Cardiac fibroblast (primary cell): ENCODE measurements at regions not wholly inside any gene's neighbourhood (a gene's known extent, or its start where the extent isn't known, plus 50 kb on each side); places are given as distances from the start of the nearest gene placed in this dataset.

Experiments
- DNase-seq, 2 donors: peaks; one replicate each; pipeline versions ENCODE4 v3.0.0 to v3.0.0-alpha.2; 2010; ENCODE audit warnings: low read depth in 2 of 2
- H3K4me3 ChIP-seq, 2 donors: replicated peaks in 1 of 2; 1 replicate in 1 of 2; 2 replicates in 1 of 2; pipeline ENCODE4 v1.5.1; 2011; ENCODE audit warnings: low read depth in 2 of 2, low read length in 2 of 2, mild to moderate bottlenecking in 2 of 2, moderate library complexity in 1 of 2
- TF ChIP-seq, protein P1 (sequence below): IDR thresholded peaks from one replicate; pipeline ENCODE4 v1.5.1; 2011; ENCODE audit warnings: low read depth, mild to moderate bottlenecking, low read length, inconsistent platforms

DNA sequence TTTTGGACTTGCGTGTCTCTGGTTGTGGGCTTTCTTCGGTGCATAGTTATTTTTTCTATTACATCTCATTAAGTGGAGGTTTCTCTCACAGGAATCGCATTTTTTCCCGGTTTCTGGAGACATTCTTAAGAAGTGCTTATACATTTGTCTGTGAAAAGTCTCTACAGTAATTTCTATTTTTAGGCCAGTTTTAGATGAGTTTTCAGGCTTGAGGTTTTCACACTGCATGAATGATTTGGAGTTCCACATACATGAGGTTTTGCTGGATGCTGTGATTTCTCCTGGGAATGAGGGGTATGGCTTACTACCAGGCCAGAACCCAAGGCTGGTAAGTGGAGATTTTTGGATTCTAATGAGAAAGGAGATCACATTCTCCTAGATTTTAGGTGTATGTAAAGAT, 422.6 kb upstream of the SLIT2 start:
- H3K4me3 ChIP-seq, result no peak overlapping the region
- TF ChIP-seq, protein P1, sequence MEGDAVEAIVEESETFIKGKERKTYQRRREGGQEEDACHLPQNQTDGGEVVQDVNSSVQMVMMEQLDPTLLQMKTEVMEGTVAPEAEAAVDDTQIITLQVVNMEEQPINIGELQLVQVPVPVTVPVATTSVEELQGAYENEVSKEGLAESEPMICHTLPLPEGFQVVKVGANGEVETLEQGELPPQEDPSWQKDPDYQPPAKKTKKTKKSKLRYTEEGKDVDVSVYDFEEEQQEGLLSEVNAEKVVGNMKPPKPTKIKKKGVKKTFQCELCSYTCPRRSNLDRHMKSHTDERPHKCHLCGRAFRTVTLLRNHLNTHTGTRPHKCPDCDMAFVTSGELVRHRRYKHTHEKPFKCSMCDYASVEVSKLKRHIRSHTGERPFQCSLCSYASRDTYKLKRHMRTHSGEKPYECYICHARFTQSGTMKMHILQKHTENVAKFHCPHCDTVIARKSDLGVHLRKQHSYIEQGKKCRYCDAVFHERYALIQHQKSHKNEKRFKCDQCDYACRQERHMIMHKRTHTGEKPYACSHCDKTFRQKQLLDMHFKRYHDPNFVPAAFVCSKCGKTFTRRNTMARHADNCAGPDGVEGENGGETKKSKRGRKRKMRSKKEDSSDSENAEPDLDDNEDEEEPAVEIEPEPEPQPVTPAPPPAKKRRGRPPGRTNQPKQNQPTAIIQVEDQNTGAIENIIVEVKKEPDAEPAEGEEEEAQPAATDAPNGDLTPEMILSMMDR, result no peak
- no peak for DNase-seq

DNA sequence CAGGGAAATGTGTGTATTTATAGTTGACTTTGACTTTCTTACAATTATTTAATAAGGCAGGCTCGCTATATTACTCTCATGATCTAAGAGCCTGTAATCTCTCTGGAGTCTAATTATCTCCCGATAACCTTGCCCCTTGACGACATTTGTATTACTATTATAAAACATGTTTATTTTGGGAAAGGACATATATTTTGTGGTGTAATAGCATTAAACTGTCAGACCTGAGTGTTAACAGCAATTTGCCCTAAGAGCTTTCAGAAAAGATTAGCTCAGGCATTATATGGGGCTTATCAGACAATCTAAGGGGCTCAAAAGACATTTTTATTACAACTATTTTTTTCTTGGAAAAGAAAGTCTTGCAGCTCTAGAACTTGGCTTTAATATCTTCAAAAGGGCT, 427.9 kb upstream of the SLIT2 start:
- TF ChIP-seq, protein P1, result no peak
- no peak overlapping the region for H3K4me3 ChIP-seq
- DNase-seq, result no peak

DNA sequence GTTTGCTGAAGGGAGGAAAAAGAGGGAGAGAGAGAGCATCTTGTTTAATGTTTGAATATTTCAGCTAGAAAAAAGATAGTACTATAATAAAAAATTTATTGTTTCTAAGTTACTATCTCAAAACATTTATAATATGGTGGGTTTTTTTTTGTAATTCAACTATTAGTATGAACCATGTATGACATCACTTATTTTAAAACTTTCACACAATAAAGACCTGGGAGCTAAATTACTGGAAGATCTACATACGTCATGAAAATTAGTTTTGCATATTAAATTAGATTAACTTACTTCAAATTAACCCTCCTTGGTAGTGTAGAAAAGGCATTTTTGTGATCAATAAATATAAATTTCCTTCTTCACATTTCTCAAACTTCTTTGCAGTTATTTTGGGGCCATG, 432.0 kb upstream of the SLIT2 start:
- TF ChIP-seq, protein P1, result no peak
- no peak for DNase-seq
- H3K4me3 ChIP-seq, result no peak overlapping the region

DNA sequence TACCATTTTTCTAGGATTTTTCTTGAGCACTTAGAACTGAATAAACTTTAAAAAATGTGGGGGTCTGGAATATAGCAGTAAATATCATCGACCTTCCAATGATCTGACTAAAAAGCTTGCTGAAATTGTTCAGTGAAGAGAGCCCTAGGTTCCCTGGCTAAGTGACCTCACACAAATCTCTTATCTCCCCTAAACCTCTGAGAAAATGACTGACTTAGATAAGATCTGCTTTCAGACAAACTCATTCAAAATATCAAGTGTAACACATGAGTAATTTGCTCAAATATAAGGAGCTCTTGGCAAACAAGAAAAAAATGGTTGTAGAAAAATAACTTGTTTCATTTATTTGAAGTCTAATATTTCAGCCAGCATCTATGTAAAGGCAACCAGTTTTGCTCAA, 441.7 kb upstream of the SLIT2 start:
- TF ChIP-seq, protein P1, result no peak
- no peak overlapping the region for H3K4me3 ChIP-seq
- no peak for DNase-seq

DNA sequence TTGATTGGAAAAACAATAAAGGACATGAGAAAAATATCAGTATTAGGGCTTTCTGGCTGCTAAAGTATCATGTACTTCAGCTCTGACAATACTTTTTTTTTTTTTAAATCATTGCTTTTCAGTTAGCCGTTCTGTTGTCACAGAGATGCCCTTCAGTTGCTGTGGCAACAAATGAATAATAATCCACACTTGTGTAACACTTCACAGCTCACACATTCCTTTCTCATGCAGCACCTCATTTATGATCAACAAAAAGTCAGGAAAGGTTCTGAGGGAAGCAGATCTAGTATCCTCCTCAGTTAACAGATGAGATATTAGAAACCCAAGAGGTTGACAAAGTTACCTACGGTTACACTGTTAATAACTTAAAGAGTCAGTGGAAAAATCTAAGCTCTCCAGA, 444.2 kb upstream of the SLIT2 start:
- peak; percentile 69 to 79 for DNase-seq

DNA sequence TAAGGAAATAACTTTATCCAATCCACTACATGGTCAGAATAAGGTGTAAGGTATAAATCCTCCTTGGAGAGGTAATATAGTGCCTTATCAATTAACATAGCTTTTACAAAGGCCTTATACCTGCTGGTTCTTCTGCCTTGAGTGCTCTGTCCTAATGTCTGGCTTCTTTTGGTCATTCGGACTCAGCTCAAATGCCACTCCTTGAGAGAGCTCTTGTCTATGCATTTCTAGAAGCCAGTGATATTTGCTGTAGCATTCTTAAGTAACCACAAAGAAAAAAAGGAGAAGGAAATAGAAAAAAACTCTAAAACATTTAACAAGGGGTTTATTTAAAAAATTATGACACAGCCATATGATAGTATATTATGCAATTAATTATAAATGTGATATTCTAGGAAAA, 444.8 kb upstream of the SLIT2 start:
- H3K4me3 ChIP-seq, result no peak overlapping the region
- TF ChIP-seq, protein P1, result no peak
- DNase-seq, result no peak

More for the DNA sequence above, 444.2 kb upstream of the SLIT2 start:
- TF ChIP-seq, protein P1, result no peak
- no peak overlapping the region for H3K4me3 ChIP-seq

DNA sequence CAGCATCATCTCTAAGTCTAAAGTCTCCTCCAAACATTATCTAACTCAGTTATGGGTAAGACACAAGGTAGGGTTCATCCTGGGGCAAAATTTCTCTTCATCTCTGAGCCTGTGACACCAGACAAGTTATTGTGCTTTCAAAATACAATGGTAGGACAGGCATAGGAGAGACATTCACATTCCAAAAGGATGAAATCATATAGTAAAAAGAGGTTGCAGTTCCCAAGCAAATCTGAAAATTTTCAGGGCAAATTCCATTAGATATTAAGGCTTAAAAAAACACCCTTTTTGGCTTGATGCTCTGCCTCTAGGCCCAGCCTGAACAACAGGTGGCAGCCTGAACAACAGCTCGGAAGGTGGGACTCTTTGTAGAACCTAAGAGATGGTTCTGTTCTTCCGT, 448.3 kb upstream of the SLIT2 start:
- no peak overlapping the region for H3K4me3 ChIP-seq
- TF ChIP-seq, protein P1, result no peak
- peak; percentile 16 to 43 for DNase-seq
